D341Med (cell line): ENCODE measurements at regions not wholly inside any gene's neighbourhood (a gene's known extent, or its start where the extent isn't known, plus 50 kb on each side); places are given as distances from the start of the nearest gene placed in this dataset.
A peak's percentile ranks its signal among the peaks of the same experiment; 100 is the strongest.

Experiments
- DNase-seq: peaks from one replicate; pipeline ENCODE4 v3.0.0; 2012; ENCODE audit warnings: low spot score

DNA sequence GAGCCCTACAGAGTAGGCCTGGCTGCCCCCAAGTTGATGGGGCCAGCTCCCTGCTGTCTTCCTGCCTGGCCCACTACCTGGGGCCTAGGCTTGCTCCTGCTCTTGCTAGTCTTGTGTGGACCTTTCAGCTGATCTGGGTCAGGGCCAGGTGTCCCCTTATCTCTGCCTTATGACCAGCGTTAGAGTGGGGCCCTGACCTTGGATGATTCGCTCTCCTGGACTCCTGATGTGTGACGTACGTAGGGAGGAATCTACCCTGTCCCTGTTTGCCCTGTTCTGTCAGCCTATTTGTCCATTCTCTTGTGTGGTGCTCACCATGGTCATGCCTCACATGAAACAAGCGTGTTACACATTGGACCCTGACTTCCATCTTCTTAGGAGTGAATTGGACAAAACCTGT lies 571.8 kb downstream of the QKI start:
- DNase-seq = no peak

DNA sequence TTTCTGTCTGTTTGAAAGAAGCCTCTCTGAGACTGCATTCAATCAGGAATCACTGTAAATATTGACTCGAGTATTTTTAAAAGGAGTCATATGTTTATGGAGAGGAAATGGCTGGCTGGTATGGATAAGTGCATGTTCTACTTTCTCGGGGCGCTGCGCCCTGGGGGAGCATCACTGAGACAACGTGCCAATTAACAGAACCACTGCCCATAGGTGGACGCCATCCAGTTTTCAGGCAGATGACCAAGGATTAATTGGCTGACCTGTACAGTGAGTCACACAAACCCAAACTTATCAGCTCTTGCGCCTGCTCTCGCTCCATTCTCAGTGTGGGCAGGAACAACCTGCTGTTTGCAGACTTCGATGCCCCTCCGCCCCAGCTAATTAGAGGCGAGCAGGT lies 571.2 kb downstream of the QKI start:
- no peak for DNase-seq

DNA sequence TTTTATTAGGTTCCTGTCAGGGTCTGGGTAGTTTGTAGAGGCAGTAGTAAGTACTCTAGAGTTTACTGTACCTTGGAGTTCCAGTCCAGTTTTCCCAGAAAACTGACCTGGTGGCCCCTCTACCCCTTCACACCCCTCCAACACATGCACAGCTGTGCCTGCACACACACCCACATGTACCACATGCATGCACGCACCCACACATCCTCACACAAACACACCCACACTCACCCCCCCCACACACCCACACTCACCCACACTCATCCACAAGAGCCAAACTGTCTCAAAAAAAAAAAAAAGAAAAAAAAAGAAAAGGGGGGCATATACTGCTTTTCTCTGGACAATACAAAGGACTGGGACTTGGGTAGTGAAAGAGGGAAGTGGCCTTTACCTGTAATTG lies 570.5 kb downstream of the QKI start:
- DNase-seq = no peak

DNA sequence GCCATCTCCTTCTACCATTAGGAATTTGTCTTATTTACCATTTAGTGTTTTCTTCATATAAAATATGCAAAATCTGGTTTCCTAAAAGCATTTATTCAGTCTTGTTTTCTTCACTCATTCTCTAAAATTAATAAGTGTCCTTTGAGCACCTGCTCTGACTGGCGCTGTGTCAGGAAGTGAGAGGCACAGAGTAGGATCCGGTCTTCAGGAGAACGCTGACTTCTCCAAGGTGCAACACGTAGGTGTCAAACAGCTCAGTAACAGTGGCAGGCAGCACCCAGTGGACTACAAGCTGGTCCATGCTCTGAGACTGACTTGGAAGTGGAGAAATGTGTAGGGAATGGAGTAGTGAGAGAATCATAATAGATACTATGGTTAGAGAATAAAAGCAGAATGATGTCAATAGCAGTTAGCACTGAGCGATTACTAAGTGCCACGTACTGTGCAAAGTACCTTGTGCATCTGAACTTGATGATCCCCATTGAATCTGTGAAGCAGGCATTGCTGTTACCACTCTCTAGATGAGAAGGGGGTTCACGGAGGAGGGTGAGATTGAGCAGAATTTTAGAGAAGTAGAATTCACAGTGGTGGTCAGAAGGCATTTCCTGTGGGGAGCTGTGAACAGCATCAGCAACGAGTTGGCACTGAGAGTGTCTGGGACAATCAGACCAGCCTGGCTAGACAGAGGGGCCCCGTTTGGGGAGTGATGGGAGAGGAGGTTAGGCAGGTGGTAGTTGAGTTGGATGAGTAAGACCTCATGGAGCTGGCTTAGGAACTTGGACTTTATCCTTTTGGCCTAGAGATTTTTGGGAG lies 569.8 kb downstream of the QKI start:
- DNase-seq = no peak

DNA sequence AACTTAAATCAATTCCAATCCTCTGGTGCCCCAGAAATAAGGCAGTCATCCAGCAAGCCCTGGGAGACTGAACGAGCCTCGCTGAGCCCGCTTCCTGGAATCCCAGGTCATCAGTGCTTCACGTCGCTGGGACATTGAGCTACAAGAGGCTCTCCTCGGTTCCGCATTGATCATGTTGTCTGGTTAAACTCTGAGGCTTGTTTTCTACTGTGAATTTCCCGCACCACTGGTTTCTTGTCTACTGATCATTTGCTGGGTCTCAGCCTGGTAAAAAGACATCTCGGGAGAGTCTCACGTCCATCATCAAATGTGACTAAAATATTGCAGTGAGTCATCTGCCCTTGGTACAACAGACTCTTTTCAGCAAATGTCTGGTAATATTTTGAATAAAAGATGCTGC lies 569.2 kb downstream of the QKI start:
- no peak for DNase-seq

DNA sequence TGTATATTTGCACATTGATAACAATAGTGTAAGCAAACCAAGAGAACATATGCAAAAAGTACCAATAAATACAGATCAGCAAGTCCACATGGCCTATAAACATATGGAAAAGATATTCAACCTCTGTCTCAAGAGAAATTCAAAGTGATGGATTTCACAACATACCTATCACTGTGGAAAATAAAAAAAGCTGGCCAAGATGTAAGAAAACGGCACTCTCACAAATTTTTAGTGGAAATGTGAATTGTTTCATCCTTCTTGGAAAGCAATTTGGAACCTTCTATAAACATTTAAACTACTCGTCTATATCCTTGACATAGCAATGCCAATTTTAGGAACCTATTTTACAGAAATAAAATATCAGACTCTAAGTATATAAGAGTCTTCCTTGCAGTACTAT lies 559.8 kb downstream of the QKI start:
- no peak for DNase-seq

DNA sequence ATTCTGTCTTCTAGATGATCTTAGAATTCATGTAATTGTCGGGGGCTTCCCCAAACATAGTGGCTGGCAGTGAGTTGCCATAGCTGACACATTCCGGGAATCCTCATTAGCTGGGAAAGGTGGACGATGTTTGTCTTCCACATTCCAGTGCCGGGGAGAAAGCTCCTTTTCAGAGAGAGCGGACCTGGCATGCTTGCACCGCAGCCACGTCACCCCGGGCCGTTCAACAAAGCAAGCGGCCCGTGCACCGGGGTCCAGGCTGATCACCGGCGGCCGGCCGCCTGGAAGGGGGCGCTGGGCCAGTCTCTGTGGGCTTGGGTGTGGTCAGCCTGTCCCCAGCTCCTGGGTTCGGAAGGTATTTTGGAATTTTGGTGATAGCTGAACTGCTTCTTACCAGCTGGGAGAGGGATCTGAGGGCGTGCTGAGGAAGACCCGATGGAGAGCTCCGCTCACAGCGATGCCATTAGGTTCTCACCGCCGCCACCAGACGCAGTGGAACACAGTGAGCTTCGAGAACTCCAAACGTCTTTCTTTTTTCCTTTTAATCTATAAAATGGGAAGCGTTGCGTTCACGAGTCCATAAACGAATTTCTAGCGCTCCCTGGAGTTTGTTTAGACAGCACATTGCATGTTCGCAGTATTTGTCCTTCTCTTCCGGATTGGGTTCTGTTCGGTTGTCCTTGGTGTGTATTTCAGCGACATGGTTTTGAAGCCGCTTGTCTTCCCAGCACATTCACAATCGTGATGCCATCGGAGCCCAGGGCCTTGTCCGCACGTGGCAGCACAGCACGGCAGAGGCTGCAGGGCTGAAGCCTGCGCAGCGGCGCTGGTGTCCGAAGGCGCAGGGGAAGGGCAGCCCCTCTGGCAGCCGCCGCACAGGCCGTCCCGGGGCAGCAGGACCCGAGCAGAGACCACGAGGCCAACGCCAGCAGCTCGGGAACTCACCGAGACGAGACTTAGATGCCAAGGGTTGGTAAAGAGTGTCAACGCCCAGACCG lies 557.6 kb downstream of the QKI start:
- DNase-seq = no peak

DNA sequence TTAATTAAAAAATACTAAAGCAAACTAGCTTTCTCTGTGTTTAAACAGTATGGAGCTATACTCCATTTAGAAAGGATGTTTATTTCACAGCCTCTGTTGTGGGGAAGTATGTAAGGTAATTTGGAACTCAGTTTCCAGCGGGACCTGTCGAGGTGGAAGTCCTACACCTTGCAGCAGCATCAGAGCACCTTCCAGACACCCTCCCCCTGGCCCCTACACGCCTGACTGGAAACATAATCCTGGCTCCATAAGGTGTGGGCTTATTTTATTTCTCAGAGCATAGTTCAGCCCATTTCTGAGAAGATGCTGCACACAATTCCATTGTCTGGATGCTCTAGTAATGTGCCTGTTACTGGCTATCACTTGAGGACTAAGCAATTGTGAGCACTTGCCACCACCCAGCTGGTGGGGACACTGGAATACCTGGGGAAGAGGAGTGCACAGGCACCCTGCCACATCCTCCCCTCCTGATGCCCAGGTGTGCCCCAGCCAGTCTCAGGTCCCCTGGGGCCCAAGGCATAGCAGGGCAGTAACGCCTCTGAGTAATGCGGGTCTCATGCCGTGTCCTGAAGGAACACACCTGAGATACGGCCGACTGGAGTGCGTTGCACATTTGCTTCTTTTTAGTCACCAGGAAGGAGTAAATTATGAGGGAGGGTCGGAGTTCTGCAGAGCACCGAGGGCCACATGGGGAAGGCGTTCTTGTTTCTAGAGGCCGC lies 556.5 kb downstream of the QKI start:
- no peak for DNase-seq

DNA sequence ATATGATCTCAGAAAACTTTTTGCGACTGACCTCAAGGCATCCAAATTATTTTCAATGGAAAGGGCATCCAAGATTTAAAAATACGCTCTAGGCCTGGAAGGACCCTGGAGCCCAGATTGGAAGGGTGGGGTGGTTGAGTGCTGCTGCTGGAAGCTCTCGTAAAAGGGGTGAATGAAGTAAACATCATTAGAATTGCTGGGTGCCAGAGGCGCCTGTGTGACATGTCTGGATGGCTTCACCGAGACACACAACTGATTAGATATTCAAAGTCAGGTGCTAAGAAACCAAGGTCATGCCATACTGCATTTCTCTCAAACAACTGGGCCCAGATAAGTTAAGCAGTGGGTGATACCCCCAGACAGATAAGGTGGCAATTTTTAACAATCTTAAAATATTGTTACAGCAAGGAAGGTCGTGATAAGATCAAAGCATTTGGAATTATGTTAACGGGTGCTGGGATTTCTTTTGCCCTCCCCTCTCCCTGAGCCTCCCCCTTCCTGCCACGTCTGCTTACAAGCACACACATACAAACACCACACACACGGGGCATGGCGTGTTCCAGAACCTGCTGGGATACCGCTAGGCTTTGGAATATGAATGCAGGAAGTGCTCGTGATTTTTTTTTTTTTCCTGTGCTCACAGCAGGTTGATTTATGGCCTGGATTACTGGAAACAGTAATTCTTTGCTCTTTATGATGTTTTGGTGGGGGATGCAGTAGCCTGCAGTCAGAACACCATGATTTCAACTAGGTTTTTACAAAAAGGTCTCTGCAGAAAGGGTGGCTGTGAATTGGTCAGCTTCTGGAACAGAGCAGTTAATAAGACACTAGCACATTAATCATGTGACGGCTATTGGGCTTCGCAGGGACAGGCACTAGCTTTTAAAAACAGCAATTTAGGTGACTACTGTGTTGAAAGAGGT lies 551.2 kb downstream of the QKI start:
- DNase-seq = no peak

DNA sequence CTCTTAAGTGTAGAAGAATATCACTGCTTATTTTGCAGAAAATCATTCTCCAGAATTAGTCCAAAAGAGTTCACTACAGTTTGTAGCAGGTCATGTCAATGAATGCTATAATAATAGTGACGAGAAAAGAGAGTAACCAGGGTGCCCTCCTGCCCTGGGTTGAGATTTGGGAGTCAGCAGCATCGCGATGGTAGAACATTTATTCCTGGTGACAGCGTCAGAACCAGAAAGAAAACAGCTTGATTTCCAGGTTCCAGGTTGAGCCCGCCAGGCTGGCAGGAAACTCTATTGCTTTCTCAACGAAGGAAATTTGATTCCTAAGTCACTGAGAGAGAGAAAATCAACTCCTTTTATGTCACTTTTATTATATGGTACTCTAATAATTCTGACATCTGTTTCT lies 550.3 kb downstream of the QKI start:
- DNase-seq = no peak

DNA sequence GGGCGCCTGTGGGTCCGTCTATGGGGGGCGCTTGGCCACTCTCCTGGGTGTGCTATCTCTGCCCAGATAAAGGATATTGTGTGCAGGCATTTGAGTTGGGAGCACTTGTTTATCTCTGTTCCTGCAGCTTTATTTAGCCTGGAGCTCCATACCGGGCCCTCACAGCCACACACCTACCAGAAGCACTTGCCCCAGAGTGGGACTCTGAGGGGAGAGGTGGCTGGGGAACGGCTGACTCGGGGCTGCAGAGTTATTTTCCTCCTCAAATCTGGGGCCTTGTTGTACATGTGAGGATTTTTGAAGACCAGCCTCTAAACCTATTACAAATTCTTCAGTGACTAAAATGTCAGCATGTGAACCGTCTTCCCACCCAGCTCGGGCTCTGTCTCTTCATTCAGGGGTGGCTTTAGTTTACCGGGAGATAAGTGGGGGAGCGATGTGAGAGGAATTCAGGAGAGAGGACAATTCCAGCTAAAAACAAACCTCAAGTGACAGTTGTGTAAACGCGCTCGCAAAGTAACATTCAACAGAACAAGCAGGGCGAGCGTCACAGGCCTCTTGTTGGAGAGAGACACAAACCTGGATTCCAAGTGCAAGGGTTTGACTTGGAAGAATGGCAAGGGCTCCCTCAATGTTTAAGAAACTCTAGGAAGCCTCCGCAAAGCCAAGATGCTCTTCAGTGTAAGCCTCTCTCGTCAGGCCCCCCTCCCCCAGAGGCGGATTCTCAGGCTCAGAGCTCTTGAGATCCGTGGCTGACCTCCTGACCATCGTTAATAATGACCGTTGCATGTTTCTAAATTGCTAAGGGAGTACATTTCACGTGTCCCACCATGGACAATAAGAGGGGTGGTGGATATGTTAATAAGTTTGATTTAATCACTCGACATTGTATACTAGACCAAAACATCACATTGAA lies 548.9 kb downstream of the QKI start:
- DNase-seq = no peak

DNA sequence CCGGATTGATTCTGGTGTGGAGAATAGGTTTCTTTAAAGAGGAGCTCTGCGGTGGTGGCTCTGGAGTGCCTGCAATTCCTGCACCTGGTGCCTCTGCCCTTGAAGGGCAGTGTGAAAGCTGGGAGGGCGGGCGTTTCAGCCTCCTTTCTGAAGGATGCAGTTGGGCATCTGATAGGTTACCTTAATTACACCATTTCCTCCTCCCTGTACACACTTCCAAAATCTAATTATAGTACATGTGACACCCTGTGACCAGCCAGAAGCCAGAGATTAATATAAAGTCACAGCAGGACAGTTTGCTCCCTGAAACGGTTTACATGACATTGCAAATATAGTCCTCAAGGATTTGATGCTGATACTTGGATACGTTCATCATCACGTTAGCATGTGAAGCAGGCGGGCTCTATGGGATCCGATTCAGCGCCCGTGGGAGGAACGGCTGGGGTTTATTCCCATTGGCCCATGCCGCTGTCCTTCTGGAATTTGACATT lies 548.2 kb downstream of the QKI start:
- no peak for DNase-seq

DNA sequence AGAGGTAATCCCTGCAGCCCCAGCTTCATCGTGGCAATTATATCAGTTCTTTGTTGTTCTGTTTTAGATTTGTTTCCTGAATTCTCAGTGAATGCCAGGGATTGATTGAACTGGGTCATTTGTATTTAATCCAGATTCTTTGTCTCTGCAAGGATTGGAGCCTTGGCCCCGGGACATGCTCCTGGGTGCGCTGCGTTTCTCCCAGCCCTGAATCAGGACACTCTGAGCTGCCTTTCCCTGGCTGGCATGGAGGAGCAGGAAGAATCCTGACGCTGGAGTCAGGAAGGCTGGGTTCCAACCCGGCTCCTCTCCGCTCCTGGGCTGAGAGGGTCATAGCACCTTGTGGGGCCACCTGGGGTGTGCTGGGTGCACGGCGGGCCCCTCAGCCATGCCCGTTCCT lies 545.6 kb downstream of the QKI start:
- no peak for DNase-seq

DNA sequence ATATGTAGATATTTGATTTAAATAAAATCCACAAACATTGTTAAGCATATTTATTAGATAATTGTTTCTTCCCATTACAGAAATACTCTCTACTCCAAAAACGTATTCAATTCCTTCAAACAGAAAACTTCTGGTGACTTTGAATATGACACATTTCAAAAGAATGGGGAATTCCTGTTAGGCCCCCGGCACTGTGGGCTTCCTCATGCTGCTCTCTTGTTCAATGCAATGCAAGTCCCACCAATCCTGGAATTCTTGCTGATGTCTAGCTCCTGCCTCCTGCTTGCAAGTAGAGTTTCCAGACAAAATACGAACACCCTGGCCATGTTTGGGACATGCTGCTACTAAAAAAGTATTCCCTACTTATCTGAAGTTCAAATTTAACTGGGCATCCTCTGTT lies 544.1 kb downstream of the QKI start:
- DNase-seq = no peak

DNA sequence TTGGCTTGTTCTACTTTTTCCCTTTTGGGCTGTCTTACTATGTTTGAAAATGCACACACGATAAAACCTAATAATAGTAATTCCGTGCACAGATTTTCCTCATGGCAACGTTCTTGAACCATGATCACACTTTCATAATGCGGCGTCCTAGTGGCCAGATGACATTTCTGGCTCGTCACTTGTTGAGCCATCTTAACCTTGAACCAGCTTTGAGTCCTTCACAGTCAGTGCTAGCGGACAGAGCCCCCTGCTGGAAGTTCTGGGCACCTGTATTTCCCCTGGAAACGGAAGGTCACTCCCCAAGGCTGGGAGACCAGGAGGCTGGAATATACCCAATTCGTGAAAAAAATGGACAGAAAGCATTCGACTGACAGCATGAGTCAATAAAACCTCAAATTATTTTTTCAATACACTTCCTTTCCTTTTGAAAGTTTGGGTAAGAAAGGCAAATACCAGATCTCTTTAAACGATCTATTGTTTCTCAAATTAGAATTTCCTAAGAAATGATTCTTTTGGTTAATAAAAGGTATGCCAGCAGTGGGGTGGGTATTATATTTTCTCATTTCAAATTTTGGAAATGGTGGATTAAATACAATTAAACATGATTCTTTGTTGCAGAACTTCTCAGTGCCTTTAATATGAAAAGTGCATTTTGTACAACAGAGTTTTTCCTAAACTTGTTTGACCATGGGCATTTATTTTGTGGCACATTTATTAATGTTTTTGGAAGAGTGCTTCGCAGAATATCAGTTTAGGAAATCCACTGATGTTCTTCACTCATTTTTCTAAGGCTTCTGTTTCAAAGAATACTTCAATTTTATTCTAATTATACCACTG lies 542.3 kb downstream of the QKI start:
- peak; percentile 77 for DNase-seq

DNA sequence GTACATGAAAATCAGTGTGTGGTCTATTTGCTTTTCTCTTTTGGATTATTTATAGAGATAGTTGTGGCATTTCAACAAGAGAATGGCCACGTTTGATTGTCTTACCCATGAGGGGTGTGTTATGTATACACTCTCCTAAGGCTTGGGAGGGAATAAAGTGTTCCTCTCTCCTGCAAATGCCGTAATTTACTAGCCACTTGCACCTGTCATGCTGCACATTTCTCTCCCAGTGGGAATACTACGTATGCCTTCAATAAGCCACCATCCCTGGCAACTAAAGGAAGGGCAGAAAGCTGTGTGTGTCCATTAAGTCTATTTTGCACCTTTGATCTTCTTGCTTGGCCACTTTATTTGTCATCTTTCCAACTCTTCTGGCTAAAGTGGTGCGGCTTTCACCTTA lies 541.2 kb downstream of the QKI start:
- DNase-seq = no peak

DNA sequence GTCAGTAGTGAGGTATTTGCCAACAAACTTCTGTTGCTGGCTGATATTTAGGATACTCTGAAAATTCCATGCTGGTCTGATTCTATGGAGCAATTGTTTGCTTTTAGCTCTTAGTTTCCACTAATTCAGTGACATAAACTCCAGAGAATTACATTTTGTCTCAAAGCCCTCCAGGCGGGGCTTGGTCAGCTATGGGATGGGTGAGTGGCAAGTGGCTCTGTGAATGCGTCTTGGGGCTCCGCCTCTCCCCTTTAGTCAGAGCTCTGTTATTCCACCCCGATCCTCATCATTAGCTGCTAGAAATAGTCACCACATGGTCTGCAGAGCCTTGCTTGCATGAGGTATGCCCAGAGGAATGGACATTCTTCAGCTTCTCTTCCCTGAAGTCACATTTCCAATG lies 540.6 kb downstream of the QKI start:
- DNase-seq = no peak

DNA sequence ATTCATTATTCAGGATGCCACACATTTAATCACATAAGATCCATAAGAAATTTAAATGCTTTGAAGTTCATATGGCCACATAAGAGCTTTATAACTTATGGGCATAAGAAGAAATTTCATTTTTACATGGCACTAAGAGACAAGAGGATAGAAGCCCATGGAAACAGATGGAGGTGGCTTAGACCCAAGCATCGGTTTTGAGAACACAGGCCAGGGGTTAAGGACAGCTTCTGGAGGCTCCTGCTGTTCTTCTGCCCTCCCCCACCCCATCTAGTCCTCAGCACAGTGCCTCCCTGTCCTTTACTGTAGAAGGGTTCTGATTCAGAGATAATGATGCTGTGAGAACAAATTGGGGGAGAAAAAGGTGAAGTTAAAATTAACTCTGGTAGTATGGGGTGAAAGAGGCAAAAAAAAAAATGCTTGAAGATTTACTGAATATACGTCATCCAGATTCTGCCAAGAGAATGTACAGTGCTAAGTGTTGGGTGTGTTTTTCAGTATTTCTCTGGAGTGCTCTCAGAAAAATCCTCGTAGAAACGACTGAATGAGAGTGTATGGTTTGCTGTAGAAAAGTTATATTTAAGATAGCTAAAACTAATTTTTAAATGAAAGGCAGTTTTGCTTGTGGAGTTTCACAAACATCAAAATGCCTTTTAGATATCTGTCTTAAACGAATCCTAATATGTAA lies 539.7 kb downstream of the QKI start:
- DNase-seq = no peak

DNA sequence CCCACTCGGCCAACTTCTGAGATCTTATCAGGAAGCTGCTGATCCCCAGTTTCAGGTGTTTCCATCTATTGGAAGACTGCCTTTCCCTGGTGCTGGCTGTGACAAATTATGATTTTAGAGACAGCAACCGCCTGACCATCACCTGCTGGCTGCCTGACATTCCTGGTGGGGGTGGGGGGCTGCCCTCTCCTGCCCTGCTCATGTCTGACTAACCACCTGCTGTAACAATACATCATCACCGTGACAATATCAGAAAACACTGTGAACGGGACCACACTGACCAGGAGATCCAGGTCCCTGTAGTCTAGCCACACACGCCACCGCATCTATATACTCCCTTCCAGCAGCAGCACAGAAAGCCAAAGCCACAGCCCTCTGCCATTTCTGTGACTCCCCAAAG lies 537.5 kb downstream of the QKI start:
- DNase-seq = no peak
